Astrocyte (in vitro differentiated cells and primary cell): ENCODE measurements at regions not wholly inside any gene's neighbourhood (a gene's known extent, or its start where the extent isn't known, plus 50 kb on each side); places are given as distances from the start of the nearest gene placed in this dataset.

Experiments
- DNase-seq: peaks from one replicate; pipeline ENCODE4 v3.0.0-alpha.2; 2010; ENCODE audit warnings: low read depth
- FAIRE-seq: peaks from 2 replicates; lab custom pipeline; 2011; peaks lifted over from hg19 to GRCh38; lab: Jason Lieb, UNC
- H2AFZ ChIP-seq: 2 replicates; pipeline ENCODE4 v1.6.0; 2012; ENCODE audit warnings: low read depth, low read length, inconsistent platforms
- H3K27ac ChIP-seq: 2 replicates; pipeline ENCODE4 v1.5.1; 2011; ENCODE audit warnings: low read depth, low read length, inconsistent platforms
- H3K27me3 ChIP-seq: 2 replicates; pipeline ENCODE4 v1.6.0; 2011; ENCODE audit warnings: low read length, inconsistent platforms; ENCODE audit not compliant: insufficient read depth
- H3K36me3 ChIP-seq: 2 replicates; pipeline ENCODE4 v1.5.1; 2011; ENCODE audit warnings: low read length, inconsistent platforms; ENCODE audit not compliant: insufficient read depth
- H3K4me1 ChIP-seq: 2 replicates; pipeline ENCODE4 v1.5.1; 2011; ENCODE audit warnings: low read length, inconsistent platforms; ENCODE audit not compliant: insufficient read depth
- H3K4me2 ChIP-seq: 2 replicates; pipeline ENCODE4 v1.6.0; 2012; ENCODE audit warnings: low read length, inconsistent platforms
- H3K4me3 ChIP-seq: 2 replicates; pipeline ENCODE4 v1.5.1; 2011; ENCODE audit warnings: low read depth, mild to moderate bottlenecking, low read length, inconsistent platforms; ENCODE audit not compliant: insufficient read depth
- H3K79me2 ChIP-seq: 2 replicates; pipeline ENCODE4 v1.6.0; 2012; ENCODE audit warnings: mild to moderate bottlenecking, low read length, inconsistent platforms; ENCODE audit not compliant: insufficient read depth
- H3K9ac ChIP-seq: 2 replicates; pipeline ENCODE4 v1.6.0; 2012; ENCODE audit warnings: mild to moderate bottlenecking, low read length, inconsistent platforms
- H3K9me3 ChIP-seq: 2 replicates; pipeline ENCODE4 v1.5.1; 2012; ENCODE audit warnings: low read depth, mild to moderate bottlenecking, low read length, inconsistent platforms; ENCODE audit not compliant: insufficient read depth
- H4K20me1 ChIP-seq: 2 replicates; pipeline ENCODE4 v1.6.0; 2012; ENCODE audit warnings: low read length, inconsistent platforms; ENCODE audit not compliant: insufficient read depth
- H3K27ac Mint-ChIP-seq: one replicate; pipeline ENCODE4 v1.8.0; 2021; ENCODE audit warnings: mild to moderate bottlenecking, mixed read lengths; ENCODE audit not compliant: unreplicated experiment
- H3K27me3 Mint-ChIP-seq: one replicate; pipeline ENCODE4 v1.8.0; 2021; ENCODE audit warnings: low read depth, mixed read lengths; ENCODE audit not compliant: unreplicated experiment
- H3K36me3 Mint-ChIP-seq: one replicate; pipeline ENCODE4 v1.8.0; 2021; ENCODE audit warnings: low read depth, mixed read lengths; ENCODE audit not compliant: unreplicated experiment
- H3K4me1 Mint-ChIP-seq: one replicate; pipeline ENCODE4 v1.8.0; 2021; ENCODE audit warnings: low read depth, mixed read lengths; ENCODE audit not compliant: unreplicated experiment
- H3K4me3 Mint-ChIP-seq: one replicate; pipeline ENCODE4 v1.8.0; 2021; ENCODE audit warnings: mild to moderate bottlenecking, moderate library complexity, mixed read lengths; ENCODE audit not compliant: unreplicated experiment
- H3K9me3 Mint-ChIP-seq: one replicate; pipeline ENCODE4 v1.8.0; 2021; ENCODE audit warnings: mild to moderate bottlenecking, mixed read lengths; ENCODE audit not compliant: unreplicated experiment
- CTCF ChIP-seq: IDR thresholded peaks from 2 replicates; pipeline ENCODE4 v1.5.1; 2011; ENCODE audit warnings: low read depth, mild to moderate bottlenecking, inconsistent platforms, low read length, moderate library complexity; ENCODE audit not compliant: insufficient read depth
- EZH2 ChIP-seq: IDR thresholded peaks from 2 replicates; pipeline ENCODE4 v1.6.1; 2012; ENCODE audit warnings: mild to moderate bottlenecking, low read length, inconsistent platforms; ENCODE audit not compliant: insufficient read depth

- DNase-seq (no peak), FAIRE-seq (peak; percentile 43)
- H3K9me3 Mint-ChIP-seq = peaks cover 4% of the 10 kb centered on the region
Observed at GRCh38 chr18:60096428-60096827, 196.6 kb downstream of the PMAIP1 start.

GRCh38 chr18:60092073-60092472 is 192.3 kb downstream of the PMAIP1 start:
- Mint-ChIP-seq H3K9me3 (peaks cover 4% of the 10 kb centered on the region), H3K27me3 (no peaks in the 10 kb centered on the region), H3K27ac (no peak overlapping the region), H3K4me1 (no peaks in the 10 kb centered on the region), H3K36me3 (no peaks in the 10 kb centered on the region), H3K4me3 (no peak overlapping the region)
- FAIRE-seq (no peak), DNase-seq (no peak)
- Histone ChIP-seq H3K9me3 (no peaks in the 10 kb centered on the region), H3K9ac (no peak overlapping the region), H3K4me3 (no peak overlapping the region), H3K27me3 (no peaks in the 10 kb centered on the region), H2AFZ (no peak overlapping the region), H3K36me3 (no peaks in the 10 kb centered on the region), H3K4me1 (no peaks in the 10 kb centered on the region), H4K20me1 (no peaks in the 10 kb centered on the region), H3K79me2 (no peaks in the 10 kb centered on the region), H3K4me2 (no peak overlapping the region), H3K27ac (no peak overlapping the region)
- no peak for TF ChIP-seq EZH2
- no peak for TF ChIP-seq CTCF

More at GRCh38 chr18:60096428-60096827, 196.6 kb downstream of the PMAIP1 start:
- Histone ChIP-seq H3K4me1 (no peaks in the 10 kb centered on the region), H3K4me2 (no peak overlapping the region), H4K20me1 (no peaks in the 10 kb centered on the region), H3K9me3 (no peaks in the 10 kb centered on the region), H3K27ac (no peak overlapping the region), H3K79me2 (no peaks in the 10 kb centered on the region), H3K4me3 (no peak overlapping the region), H3K9ac (no peak overlapping the region), H3K36me3 (no peaks in the 10 kb centered on the region), H3K27me3 (no peaks in the 10 kb centered on the region), H2AFZ (no peak overlapping the region)
- no peak overlapping the region for H3K27ac Mint-ChIP-seq
- no peaks in the 10 kb centered on the region for H3K27me3 Mint-ChIP-seq
- no peaks in the 10 kb centered on the region for H3K4me1 Mint-ChIP-seq
- H3K4me3 Mint-ChIP-seq = no peak overlapping the region
- no peak for TF ChIP-seq EZH2
- TF ChIP-seq CTCF = no peak
- no peaks in the 10 kb centered on the region for H3K36me3 Mint-ChIP-seq

- H3K4me3 ChIP-seq = no peak overlapping the region
- no peak overlapping the region for H2AFZ ChIP-seq
- no peak overlapping the region for H3K4me2 ChIP-seq
- H3K27ac ChIP-seq = no peak overlapping the region
- H3K27me3 ChIP-seq = no peaks in the 10 kb centered on the region
- no peak overlapping the region for H3K9ac ChIP-seq
- no peak for FAIRE-seq
- no peaks in the 10 kb centered on the region for H3K4me1 ChIP-seq
- TF ChIP-seq CTCF (no peak), EZH2 (no peak)
- Mint-ChIP-seq H3K36me3 (no peaks in the 10 kb centered on the region), H3K4me1 (no peaks in the 10 kb centered on the region), H3K27ac (no peak overlapping the region), H3K27me3 (no peaks in the 10 kb centered on the region), H3K9me3 (peaks cover 4% of the 10 kb centered on the region), H3K4me3 (no peak overlapping the region)
- H3K9me3 ChIP-seq = no peaks in the 10 kb centered on the region
- DNase-seq = no peak
- H3K36me3 ChIP-seq = no peaks in the 10 kb centered on the region
- H3K79me2 ChIP-seq = no peaks in the 10 kb centered on the region
- H4K20me1 ChIP-seq = no peaks in the 10 kb centered on the region
Observed at GRCh38 chr18:60090170-60090569, 190.4 kb downstream of the PMAIP1 start.
